ENCODE measurements at regions not wholly inside any gene's neighbourhood (a gene's known extent, or its start where the extent isn't known, plus 50 kb on each side); places are given as distances from the start of the nearest gene placed in this dataset.

DNA sequence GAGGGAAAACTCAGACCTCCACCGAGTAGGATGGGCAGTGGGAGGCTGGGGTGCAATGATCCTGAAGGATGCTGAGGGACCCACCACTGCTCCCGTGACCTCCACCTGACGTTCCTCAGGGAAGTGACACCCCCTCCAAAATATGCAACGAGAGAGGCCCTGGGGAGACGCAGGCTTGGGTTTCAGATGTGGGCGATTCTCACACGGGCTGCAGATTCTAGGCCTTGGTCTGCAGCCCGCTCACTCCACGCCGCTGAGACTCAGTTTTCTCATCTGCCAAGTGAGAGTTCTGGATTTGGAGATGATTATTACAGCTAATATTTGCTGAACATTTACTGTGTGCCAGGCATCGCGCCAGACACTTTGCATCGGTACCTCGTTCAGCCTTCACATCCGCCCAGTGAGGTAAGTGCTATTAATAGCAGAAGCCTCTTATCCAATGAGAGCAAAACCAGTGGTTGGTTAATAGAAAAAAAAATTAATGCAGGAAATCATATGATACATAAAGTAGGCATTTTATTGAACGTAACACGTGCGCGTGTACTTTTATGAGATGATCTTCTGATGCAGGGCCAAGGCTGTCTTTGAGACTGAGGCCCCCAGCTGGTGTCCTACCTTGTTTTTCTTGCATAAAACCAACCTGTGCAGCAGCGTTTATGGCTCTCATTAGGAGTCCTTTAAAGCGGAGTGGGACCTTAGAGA, 102.0 kb upstream of the RUNX3 start:
- ATAC-seq (ENCODE audit: low read depth) (peak; percentile 68), DNase-seq (peak; percentile 92)
- POLR2A ChIA-PET: interaction anchor here (1.0 to 2.6 kb wide), 9 partner anchors 9 to 109 kb away, joined by 3 to 34 read pairs (median 5); partner anchors contain the start of gene RUNX3
- no peaks in the 10 kb centered on the region for H3K9me3 ChIP-seq (ENCODE audit: control extremely low read depth in 1 of 3, control insufficient read depth in 2 of 3, insufficient read depth in 1 of 3, low read length in 2 of 3)
- H3K27me3 Mint-ChIP-seq: no peaks in the 10 kb centered on the region
- H3K4me3 Mint-ChIP-seq: peak overlapping the region; percentile 89
- H2AFZ ChIP-seq (ENCODE audit: insufficient read depth, low read depth, low read length, poor library complexity, severe bottlenecking): peak overlapping the region; percentile 11
- H3K9ac ChIP-seq (ENCODE audit: low read length): peak overlapping the region; percentile 35
- H3K27ac ChIP-seq (ENCODE audit: low read length in 2 of 2): peak overlapping the region; percentile 82 to 89
- peaks cover 79% of the 10 kb centered on the region for H3K4me1 Mint-ChIP-seq
- peak overlapping the region; percentile 98 for H3K27ac Mint-ChIP-seq
- H3K4me1 ChIP-seq (ENCODE audit: control insufficient read depth in 2 of 2, insufficient read depth in 2 of 2, low read length in 2 of 2): peaks cover 77 to 92% of the 10 kb centered on the region in 2 donors
- 10% methylated on average over 15 of the region's 21 CpGs for WGBS (ENCODE audit: insufficient coverage)
- H3K9me3 Mint-ChIP-seq (ENCODE audit: insufficient read depth): no peaks in the 10 kb centered on the region
- peaks cover 11% of the 10 kb centered on the region for H3K79me2 ChIP-seq (ENCODE audit: control insufficient read depth, insufficient read depth, low read length)
- H4K20me1 ChIP-seq (ENCODE audit: control insufficient read depth, insufficient read depth, low read length, poor library complexity, severe bottlenecking): no peaks in the 10 kb centered on the region
- peak overlapping the region; percentile 63 for H3K4me2 ChIP-seq (replicated peaks; ENCODE audit: low read depth, low read length, poor library complexity, severe bottlenecking)
- TF ChIP-seq CTCF (IDR thresholded peaks at IDR 0.05) (peak; percentile 38), EZH2 (IDR thresholded peaks at IDR 0.05; ENCODE audit: borderline replicate concordance, insufficient read depth, low read depth, low read length, poor library complexity, severe bottlenecking) (no peak)
- H3K27me3 ChIP-seq (replicated peaks in 1 of 4; ENCODE audit: control extremely low read depth in 1 of 4, control insufficient read depth in 3 of 4, insufficient read depth in 4 of 4, low read length in 3 of 4): no peaks in the 10 kb centered on the region
- no peaks in the 10 kb centered on the region for H3K36me3 ChIP-seq (replicated peaks in 1 of 2; ENCODE audit: control extremely low read depth in 1 of 2, control insufficient read depth in 1 of 2, extremely low read depth in 1 of 2, insufficient read depth in 2 of 2, low read length in 1 of 2)
- peak overlapping the region in 1 of 5 experiments; percentile 29 for H3K4me3 ChIP-seq (ENCODE audit: control extremely low read depth in 1 of 5, extremely low read depth in 1 of 5, insufficient read depth in 1 of 5, low read depth in 2 of 5, low read length in 4 of 5)
- intact Hi-C loops (cut with micrococcal nuclease): loop anchor here (1.0 to 5.0 kb wide), 6 partner anchors 10 to 841 kb away; partner anchors contain the start of gene RUNX3
- CTCF ChIA-PET: interaction anchor here (0.7 to 9.0 kb wide), 13 partner anchors 9 to 184 kb away, joined by 3 to 320 read pairs (median 5); partner anchors contain the start of gene RUNX3

DNA sequence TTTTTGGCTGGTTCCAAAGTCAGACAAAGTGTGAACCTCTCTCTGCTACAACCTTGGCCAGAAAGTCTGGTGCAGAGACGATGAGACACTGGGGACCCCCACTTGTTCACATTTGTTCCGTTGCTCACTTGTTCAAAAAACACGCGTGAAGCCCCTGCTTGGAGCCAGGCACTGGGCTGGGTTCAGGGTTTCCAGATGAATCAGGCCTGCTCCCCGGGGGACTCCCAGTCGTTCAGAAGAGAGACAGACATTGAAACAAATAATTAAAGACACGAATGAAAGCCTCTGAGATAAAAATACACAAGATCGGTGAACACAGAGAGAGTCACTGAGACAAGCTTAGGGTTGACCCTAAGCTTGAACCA, 101.5 kb upstream of the RUNX3 start:
- CTCF ChIA-PET: interaction anchor here (0.7 to 9.0 kb wide), 11 partner anchors 9 to 184 kb away, joined by 3 to 320 read pairs (median 5); partner anchors contain the start of gene RUNX3
- H2AFZ ChIP-seq (ENCODE audit: insufficient read depth, low read depth, low read length, poor library complexity, severe bottlenecking): peak overlapping the region; percentile 11
- peak overlapping the region; percentile 63 for H3K4me2 ChIP-seq (replicated peaks; ENCODE audit: low read depth, low read length, poor library complexity, severe bottlenecking)
- Mint-ChIP-seq H3K27ac (peak overlapping the region; percentile 98), H3K4me3 (peak overlapping the region; percentile 89), H3K27me3 (no peaks in the 10 kb centered on the region), H3K4me1 (peaks cover 79% of the 10 kb centered on the region), H3K9me3 (ENCODE audit: insufficient read depth) (no peaks in the 10 kb centered on the region)
- no peak overlapping the region for H3K9ac ChIP-seq (ENCODE audit: low read length)
- no peak for DNase-seq
- H3K9me3 ChIP-seq (ENCODE audit: control extremely low read depth in 1 of 3, control insufficient read depth in 2 of 3, insufficient read depth in 1 of 3, low read length in 2 of 3): no peaks in the 10 kb centered on the region
- peaks cover 74 to 91% of the 10 kb centered on the region in 2 donors for H3K4me1 ChIP-seq (ENCODE audit: control insufficient read depth in 2 of 2, insufficient read depth in 2 of 2, low read length in 2 of 2)
- peaks cover 11% of the 10 kb centered on the region for H3K79me2 ChIP-seq (ENCODE audit: control insufficient read depth, insufficient read depth, low read length)
- H3K4me3 ChIP-seq (ENCODE audit: control extremely low read depth in 1 of 5, extremely low read depth in 1 of 5, insufficient read depth in 1 of 5, low read depth in 2 of 5, low read length in 4 of 5): no peak overlapping the region
- POLR2A ChIA-PET: interaction anchor here (1.0 to 2.6 kb wide), 9 partner anchors 9 to 108 kb away, joined by 3 to 34 read pairs (median 5); partner anchors contain the start of gene RUNX3
- peak overlapping the region; percentile 82 to 89 for H3K27ac ChIP-seq (ENCODE audit: low read length in 2 of 2)
- peak; percentile 22 for ATAC-seq (ENCODE audit: low read depth)
- H4K20me1 ChIP-seq (ENCODE audit: control insufficient read depth, insufficient read depth, low read length, poor library complexity, severe bottlenecking): no peaks in the 10 kb centered on the region
- WGBS (ENCODE audit: insufficient coverage): 26% methylated on average over 7 of the region's 8 CpGs
- intact Hi-C loops (cut with micrococcal nuclease): loop anchor here (2.0 to 5.0 kb wide), 3 partner anchors 34 to 841 kb away; no protein-coding TSS in a partner anchor
- H3K36me3 ChIP-seq (replicated peaks in 1 of 2; ENCODE audit: control extremely low read depth in 1 of 2, control insufficient read depth in 1 of 2, extremely low read depth in 1 of 2, insufficient read depth in 2 of 2, low read length in 1 of 2): no peaks in the 10 kb centered on the region
- TF ChIP-seq EZH2 (IDR thresholded peaks at IDR 0.05; ENCODE audit: borderline replicate concordance, insufficient read depth, low read depth, low read length, poor library complexity, severe bottlenecking) (no peak), CTCF (IDR thresholded peaks at IDR 0.05) (no peak)
- H3K27me3 ChIP-seq (replicated peaks in 1 of 4; ENCODE audit: control extremely low read depth in 1 of 4, control insufficient read depth in 3 of 4, insufficient read depth in 4 of 4, low read length in 3 of 4): no peaks in the 10 kb centered on the region
